ENCODE measurements at regions not wholly inside any gene's neighbourhood (a gene's known extent, or its start where the extent isn't known, plus 50 kb on each side); places are given as distances from the start of the nearest gene placed in this dataset.

- Histone ChIP-seq H3K27me3 (no peaks in the 10 kb centered on the region), H3K27ac (no peak overlapping the region), H3K9me3 (no peaks in the 10 kb centered on the region), H3K36me3 (no peaks in the 10 kb centered on the region), H3K4me1 (no peaks in the 10 kb centered on the region), H3K4me3 (no peak overlapping the region)
- intact Hi-C loops (cut with DNase I) = no loop called here
- DNase-seq = no peak
- ATAC-seq = no peak
- no peak for TF ChIP-seq CTCF (IDR thresholded peaks at IDR 0.05)
These were observed 859.2 kb downstream of the GATA3 start for GRCh38 chr10:8913720-8914119.

GRCh38 chr10:8919280-8919679 is 864.8 kb downstream of the GATA3 start:
- Histone ChIP-seq H3K27ac (no peak overlapping the region), H3K27me3 (no peaks in the 10 kb centered on the region), H3K36me3 (no peaks in the 10 kb centered on the region), H3K4me1 (no peaks in the 10 kb centered on the region), H3K4me3 (no peak overlapping the region), H3K9me3 (no peaks in the 10 kb centered on the region)
- intact Hi-C loops (cut with DNase I) = no loop called here
- no peak for TF ChIP-seq CTCF (IDR thresholded peaks at IDR 0.05)
- ATAC-seq (no peak), DNase-seq (no peak)

- DNase-seq (no peak), ATAC-seq (no peak)
- intact Hi-C loops (cut with DNase I) = no loop called here
- H3K9me3 ChIP-seq = no peaks in the 10 kb centered on the region
- H3K27me3 ChIP-seq = no peaks in the 10 kb centered on the region
- H3K36me3 ChIP-seq = no peaks in the 10 kb centered on the region
- no peak for TF ChIP-seq CTCF (IDR thresholded peaks at IDR 0.05)
- H3K4me1 ChIP-seq = no peaks in the 10 kb centered on the region
- no peak overlapping the region for H3K27ac ChIP-seq
- no peak overlapping the region for H3K4me3 ChIP-seq
These were observed 867.1 kb downstream of the GATA3 start for GRCh38 chr10:8921568-8921967.

- Histone ChIP-seq H3K4me1 (no peaks in the 10 kb centered on the region), H3K9me3 (no peaks in the 10 kb centered on the region), H3K27ac (no peak overlapping the region), H3K4me3 (no peak overlapping the region), H3K27me3 (no peaks in the 10 kb centered on the region), H3K36me3 (no peaks in the 10 kb centered on the region)
- DNase-seq = no peak
- intact Hi-C loops (cut with DNase I) = no loop called here
- no peak for ATAC-seq
- TF ChIP-seq CTCF (IDR thresholded peaks at IDR 0.05) = no peak
These were observed 868.6 kb downstream of the GATA3 start for GRCh38 chr10:8923096-8923495.

- no peaks in the 10 kb centered on the region for H3K36me3 ChIP-seq
- intact Hi-C loops (cut with DNase I) = no loop called here
- no peak for TF ChIP-seq CTCF (IDR thresholded peaks at IDR 0.05)
These were observed 873.2 kb downstream of the GATA3 start for GRCh38 chr10:8927705-8928104.

More at GRCh38 chr10:8927705-8928104, 873.2 kb downstream of the GATA3 start:
- DNase-seq = no peak
- no peaks in the 10 kb centered on the region for H3K27me3 ChIP-seq
- no peak overlapping the region for H3K4me3 ChIP-seq
- H3K27ac ChIP-seq = no peak overlapping the region
- no peak for ATAC-seq
- no peaks in the 10 kb centered on the region for H3K4me1 ChIP-seq
- no peaks in the 10 kb centered on the region for H3K9me3 ChIP-seq
